HG03439 (cell line): ENCODE measurements at regions not wholly inside any gene's neighbourhood (a gene's known extent, or its start where the extent isn't known, plus 50 kb on each side); places are given as distances from the start of the nearest gene placed in this dataset.

Experiments used
- ATAC-seq: cut with Tn5 transposase; IDR thresholded peaks from one replicate; pipeline ENCODE4 v1.9.1; 2021; ENCODE audit warnings: mild to moderate bottlenecking, moderate library complexity; ENCODE audit not compliant: unreplicated experiment

GRCh38 chr2:75772908-75773630, 62.4 kb upstream of the GCFC2 start:
- ATAC-seq, result no peak

DNA sequence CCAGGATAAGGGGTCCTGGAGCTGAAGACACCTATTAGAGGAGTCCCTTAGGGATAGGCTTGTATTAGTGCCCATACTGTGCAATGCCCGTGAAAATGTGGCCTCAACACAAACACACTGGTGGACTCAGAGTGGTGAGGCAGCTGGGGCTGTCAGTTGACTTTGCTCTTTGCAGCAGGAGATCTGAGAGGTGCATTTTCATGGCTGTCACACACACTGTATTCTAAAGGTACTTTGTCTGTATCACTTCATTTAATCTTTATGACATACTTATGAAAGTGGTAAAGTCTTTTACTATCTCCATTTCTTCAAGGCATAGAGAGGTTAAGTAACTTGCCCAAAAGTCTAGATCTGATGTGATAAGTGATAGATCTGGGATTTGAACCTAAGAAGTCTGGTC, 55.1 kb upstream of the GCFC2 start:
- no peak for ATAC-seq

DNA sequence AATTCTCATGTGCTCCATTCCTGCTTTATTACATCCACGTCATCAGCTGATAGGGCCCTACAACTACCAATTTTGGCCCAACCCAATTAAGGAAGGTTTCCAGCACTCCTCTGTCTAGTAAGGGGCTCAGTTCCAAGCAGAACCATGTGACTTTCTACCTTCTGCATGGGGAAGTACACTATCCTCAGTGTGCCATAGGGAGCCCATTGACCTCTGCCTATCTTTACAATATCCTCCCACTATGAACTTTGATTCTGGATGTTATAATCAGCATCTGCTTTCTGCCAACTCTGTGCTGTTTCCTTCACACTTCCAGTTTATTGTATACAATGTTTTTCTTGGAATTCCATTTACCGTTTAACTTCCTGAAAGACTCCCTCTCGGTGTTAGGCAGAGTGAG, 53.9 kb upstream of the GCFC2 start:
- no peak for ATAC-seq
